ENCODE measurements at regions not wholly inside any gene's neighbourhood (a gene's known extent, or its start where the extent isn't known, plus 50 kb on each side); places are given as distances from the start of the nearest gene placed in this dataset.

GRCh38 chr22:34239421-34239820, 319.1 kb upstream of the LARGE1 start:
- DNase-seq (no peak), ATAC-seq (ENCODE audit: low FRiP score in 2 of 2) (no peak)
- Histone ChIP-seq H3K36me3 (no peaks in the 10 kb centered on the region), H3K9me3 (peaks cover 0 to 8% (median 0%) of the 10 kb centered on the region in 4 donors), H3K27ac (no peak overlapping the region), H3K27me3 (no peaks in the 10 kb centered on the region), H3K4me3 (no peak overlapping the region), H3K4me1 (no peaks in the 10 kb centered on the region)
- WGBS, 2 donors: 71 to 80% methylated on average over 3 of the region's 3 CpGs
- no peak for TF ChIP-seq POLR2AphosphoS5 (IDR thresholded peaks at IDR 0.05)

GRCh38 chr22:34243023-34243422, 322.7 kb upstream of the LARGE1 start:
- no peak overlapping the region for H3K4me3 ChIP-seq
- H3K27ac ChIP-seq: no peak overlapping the region
- no peaks in the 10 kb centered on the region for H3K36me3 ChIP-seq
- DNase-seq (no peak), ATAC-seq (ENCODE audit: low FRiP score in 2 of 2) (no peak)
- WGBS, 2 donors: 63 to 70% methylated on average over 1 to 2 of the region's 2 CpGs
- H3K9me3 ChIP-seq: no peaks in the 10 kb centered on the region
- H3K27me3 ChIP-seq: no peaks in the 10 kb centered on the region
- TF ChIP-seq POLR2AphosphoS5 (IDR thresholded peaks at IDR 0.05) (no peak), EP300 (IDR thresholded peaks at IDR 0.05) (no peak), CTCF (IDR thresholded peaks at IDR 0.05) (no peak), POLR2A (IDR thresholded peaks at IDR 0.05) (no peak)
- no peaks in the 10 kb centered on the region for H3K4me1 ChIP-seq

- TF ChIP-seq POLR2AphosphoS5 (IDR thresholded peaks at IDR 0.05): no peak
- H3K9me3 ChIP-seq: peaks cover 0 to 6% (median 0%) of the 10 kb centered on the region in 4 donors
- no peak overlapping the region for H3K4me3 ChIP-seq
- no peaks in the 10 kb centered on the region for H3K4me1 ChIP-seq
- DNase-seq: no peak
- WGBS, 2 donors: 64 to 90% methylated on average over 1 of the region's 1 CpG
- H3K27ac ChIP-seq: no peak overlapping the region
- H3K27me3 ChIP-seq: no peaks in the 10 kb centered on the region
- H3K36me3 ChIP-seq: no peaks in the 10 kb centered on the region
- ATAC-seq (ENCODE audit: low FRiP score in 2 of 2): no peak
Measured at GRCh38 chr22:34255042-34255441, 334.8 kb upstream of the LARGE1 start.

GRCh38 chr22:34278121-34278520, 357.8 kb upstream of the LARGE1 start:
- Histone ChIP-seq H3K4me3 (no peak overlapping the region), H3K4me1 (no peaks in the 10 kb centered on the region), H3K9me3 (no peaks in the 10 kb centered on the region), H3K36me3 (no peaks in the 10 kb centered on the region), H3K27ac (no peak overlapping the region), H3K27me3 (no peaks in the 10 kb centered on the region)
- ATAC-seq (ENCODE audit: low FRiP score in 2 of 2) (no peak), DNase-seq (no peak)
- 54 to 59% methylated on average over 1 of the region's 1 CpG for WGBS, 2 donors
- TF ChIP-seq EP300 (IDR thresholded peaks at IDR 0.05) (no peak), POLR2A (IDR thresholded peaks at IDR 0.05) (no peak), CTCF (IDR thresholded peaks at IDR 0.05) (no peak), POLR2AphosphoS5 (IDR thresholded peaks at IDR 0.05) (no peak)

GRCh38 chr22:34281738-34282137, 361.5 kb upstream of the LARGE1 start:
- Histone ChIP-seq H3K27ac (no peak overlapping the region), H3K36me3 (no peaks in the 10 kb centered on the region), H3K4me3 (no peak overlapping the region), H3K9me3 (no peaks in the 10 kb centered on the region), H3K27me3 (no peaks in the 10 kb centered on the region), H3K4me1 (no peaks in the 10 kb centered on the region)
- WGBS, 2 donors: 54 to 61% methylated on average over 3 of the region's 3 CpGs
- no peak for DNase-seq
- ATAC-seq (ENCODE audit: low FRiP score in 2 of 2): no peak
- TF ChIP-seq POLR2AphosphoS5 (IDR thresholded peaks at IDR 0.05) (no peak), POLR2A (IDR thresholded peaks at IDR 0.05) (no peak), CTCF (IDR thresholded peaks at IDR 0.05) (no peak), EP300 (IDR thresholded peaks at IDR 0.05) (no peak)

GRCh38 chr22:34283844-34284243, 363.6 kb upstream of the LARGE1 start:
- DNase-seq (no peak), ATAC-seq (ENCODE audit: low FRiP score in 2 of 2) (no peak)
- Histone ChIP-seq H3K36me3 (no peaks in the 10 kb centered on the region), H3K27ac (no peak overlapping the region), H3K9me3 (no peaks in the 10 kb centered on the region), H3K4me1 (no peaks in the 10 kb centered on the region), H3K4me3 (no peak overlapping the region), H3K27me3 (no peaks in the 10 kb centered on the region)
- 58 to 67% methylated on average over 3 of the region's 3 CpGs for WGBS, 2 donors
- TF ChIP-seq POLR2AphosphoS5 (IDR thresholded peaks at IDR 0.05) (no peak), POLR2A (IDR thresholded peaks at IDR 0.05) (no peak), CTCF (IDR thresholded peaks at IDR 0.05) (no peak), EP300 (IDR thresholded peaks at IDR 0.05) (no peak)

Measured in upper lobe of left lung (tissue), 6 donors.